SK-N-DZ (cell line): ENCODE measurements at regions not wholly inside any gene's neighbourhood (a gene's known extent, or its start where the extent isn't known, plus 50 kb on each side); places are given as distances from the start of the nearest gene placed in this dataset.
"Not testable (repeated sequence)": the region's sequence is repeated elsewhere in the genome, so short reads cannot be mapped to it uniquely, and the experiment has no call there.

Experiments
- DNase-seq: peaks from one replicate; pipeline ENCODE4 v3.0.0-alpha.2; 2015; ENCODE audit warnings: low spot score

GRCh38 chr4:97353876-97354275, 789.4 kb downstream of the STPG2 start:
- no peak for DNase-seq

- DNase-seq = no peak
These were observed 783.5 kb downstream of the STPG2 start for GRCh38 chr4:97359826-97360225.

- DNase-seq = no peak
These were observed 782.5 kb downstream of the STPG2 start for GRCh38 chr4:97360733-97361132.

- no peak for DNase-seq
These were observed 775.4 kb downstream of the STPG2 start for GRCh38 chr4:97367878-97368277.

- no peak for DNase-seq
These were observed 772.7 kb downstream of the STPG2 start for GRCh38 chr4:97370568-97370967.

GRCh38 chr4:97374526-97374925, 768.8 kb downstream of the STPG2 start:
- no peak for DNase-seq

GRCh38 chr4:97386969-97387368, 756.3 kb downstream of the STPG2 start:
- no peak for DNase-seq

- no peak for DNase-seq
These were observed 748.6 kb downstream of the STPG2 start for GRCh38 chr4:97394653-97395052.

GRCh38 chr4:97396097-97396496, 747.2 kb downstream of the STPG2 start:
- DNase-seq = peak; percentile 80

- peak; percentile 3 for DNase-seq
These were observed 746.7 kb downstream of the STPG2 start for GRCh38 chr4:97396605-97397004.

GRCh38 chr4:97404876-97405523, 738.3 kb downstream of the STPG2 start:
- no peak for DNase-seq

GRCh38 chr4:97411356-97411755, 731.9 kb downstream of the STPG2 start:
- DNase-seq = no peak

GRCh38 chr4:97412331-97412730, 730.9 kb downstream of the STPG2 start:
- no peak for DNase-seq

GRCh38 chr4:97414161-97414560, 729.1 kb downstream of the STPG2 start:
- no peak for DNase-seq

GRCh38 chr4:97432551-97432950, 710.7 kb downstream of the STPG2 start:
- no peak for DNase-seq

- not testable (repeated sequence) for DNase-seq
These were observed 705.1 kb downstream of the STPG2 start for GRCh38 chr4:97437998-97438705.

GRCh38 chr4:97453186-97453585, 690.1 kb downstream of the STPG2 start:
- no peak for DNase-seq

- no peak for DNase-seq
These were observed 686.0 kb downstream of the STPG2 start for GRCh38 chr4:97457253-97457652.

GRCh38 chr4:97468272-97468671, 675.0 kb downstream of the STPG2 start:
- DNase-seq = no peak

GRCh38 chr4:97475621-97476020, 667.7 kb downstream of the STPG2 start:
- DNase-seq = no peak

GRCh38 chr4:97477974-97478373, 665.3 kb downstream of the STPG2 start:
- DNase-seq = no peak

- DNase-seq = no peak
These were observed 663.9 kb downstream of the STPG2 start for GRCh38 chr4:97479388-97479787.

- no peak for DNase-seq
These were observed 651.4 kb downstream of the STPG2 start for GRCh38 chr4:97491856-97492255.
